PC-9 (cell line): ENCODE measurements at regions not wholly inside any gene's neighbourhood (a gene's known extent, or its start where the extent isn't known, plus 50 kb on each side); places are given as distances from the start of the nearest gene placed in this dataset.

Experiments
- BruUV-seq: library from RNA; stranded (reverse); fragments of 400-500 nt; replicated peaks from 2 replicates; lab custom pipeline; 2021; lab: Mats Ljungman, UMichigan
- CTCF ChIA-PET: fragments of 300-600 bp; sonication (Branson Sonifier 250); formaldehyde crosslinking; loops from one replicate; lab custom pipeline; 2022; ENCODE audit warnings: antibody characterized with exemption; lab: Charles Lee
- POLR2A ChIA-PET: fragments of 300-600 bp; sonication (Branson Sonifier 250); formaldehyde crosslinking; loops from one replicate; lab custom pipeline; 2022; ENCODE audit warnings: antibody characterized with exemption; ENCODE audit not compliant: unreplicated experiment; lab: Charles Lee
- DNase-seq, 2 experiments: peaks; one replicate each; pipeline versions ENCODE4 v3.0.0 to v3.0.0-alpha.2; 2015 to 2022; ENCODE audit warnings: mixed read lengths in 1 of 2
- H2AFZ ChIP-seq: fragments of 200-600 bp; sonication (generic); 2 replicates; pipeline ENCODE4 v1.8.1; 2017; ENCODE audit warnings: antibody characterized with exemption
- H3F3A ChIP-seq: fragments of 200-600 bp; sonication (generic); 2 replicates; pipeline ENCODE4 v1.8.1; 2017; ENCODE audit warnings: antibody characterized with exemption, mild to moderate bottlenecking, low read depth; ENCODE audit not compliant: insufficient read depth
- H3K27ac ChIP-seq: fragments of 200-600 bp; sonication (generic); 2 replicates; pipeline ENCODE4 v1.6.1; 2016; ENCODE audit warnings: mixed run types
- H3K27me3 ChIP-seq: fragments of 200-600 bp; sonication (generic); 2 replicates; pipeline ENCODE4 v1.6.1; 2016; ENCODE audit warnings: low read depth, mixed run types; ENCODE audit not compliant: insufficient read depth
- H3K36me3 ChIP-seq: fragments of 200-600 bp; sonication (generic); 2 replicates; pipeline ENCODE4 v1.6.1; 2016; ENCODE audit warnings: low read depth, mixed run types
- H3K4me1 ChIP-seq: fragments of 200-600 bp; sonication (generic); replicated peaks from 2 replicates; pipeline ENCODE4 v1.6.1; 2016; ENCODE audit warnings: mixed run types; ENCODE audit not compliant: insufficient read depth
- H3K4me2 ChIP-seq: fragments of 200-600 bp; sonication (generic); 2 replicates; pipeline ENCODE4 v1.6.1; 2017; ENCODE audit warnings: mixed run types
- H3K4me3 ChIP-seq: fragments of 200-600 bp; sonication (generic); 2 replicates; pipeline ENCODE4 v1.6.1; 2016; ENCODE audit warnings: mixed run types
- H3K79me2 ChIP-seq: fragments of 200-600 bp; sonication (generic); 2 replicates; pipeline ENCODE4 v1.6.1; 2017; ENCODE audit warnings: low read depth, mixed run types
- H3K9me2 ChIP-seq: fragments of 200-600 bp; sonication (generic); 2 replicates; pipeline ENCODE4 v1.8.1; 2017; ENCODE audit warnings: mild to moderate bottlenecking; ENCODE audit not compliant: insufficient read depth
- H3K9me3 ChIP-seq: fragments of 200-600 bp; sonication (generic); 2 replicates; pipeline ENCODE4 v1.8.1; 2016; ENCODE audit warnings: low read depth; ENCODE audit not compliant: insufficient read depth
- H4K20me1 ChIP-seq: fragments of 200-600 bp; sonication (generic); 2 replicates; pipeline ENCODE4 v1.8.1; 2017; ENCODE audit not compliant: insufficient read depth
- CTCF ChIP-seq: fragments of 200-600 bp; sonication (generic); conservative IDR thresholded peaks from 2 replicates; pipeline ENCODE4 v1.6.1; 2017; ENCODE audit warnings: mixed run types, antibody characterized with exemption, mild to moderate bottlenecking, moderate library complexity
- EZH2 ChIP-seq: fragments of 200-600 bp; sonication (generic); IDR thresholded peaks from 2 replicates; pipeline ENCODE4 v1.8.0; 2017; ENCODE audit warnings: antibody characterized with exemption, low read depth
- intact Hi-C: fragments of 100-400 bp; cut with micrococcal nuclease; formaldehyde crosslinking; loops from one replicate; pipeline ENCODE4 v1.10.0; 2022; ENCODE audit not compliant: unreplicated experiment

- no peaks in the 10 kb centered on the region for H3K79me2 ChIP-seq
- no peak overlapping the region for H3K27ac ChIP-seq
- H3K36me3 ChIP-seq = no peaks in the 10 kb centered on the region
- no peaks in the 10 kb centered on the region for H3K9me2 ChIP-seq
- H3K9me3 ChIP-seq = no peaks in the 10 kb centered on the region
- ChIA-PET CTCF (no interaction called here), POLR2A (no interaction called here)
- TF ChIP-seq EZH2 = no peak
- no peak for TF ChIP-seq CTCF
- H3K4me1 ChIP-seq = no peaks in the 10 kb centered on the region
- H3K4me3 ChIP-seq = no peak overlapping the region
- BruUV-seq = no TSS peak
- H3K4me2 ChIP-seq = no peak overlapping the region
- intact Hi-C loops = no loop called here
- H3F3A ChIP-seq = no peaks in the 10 kb centered on the region
- no peak for DNase-seq
- H2AFZ ChIP-seq = no peak overlapping the region
- H4K20me1 ChIP-seq = no peaks in the 10 kb centered on the region
- H3K27me3 ChIP-seq = no peaks in the 10 kb centered on the region
Measured at GRCh38 chr4:81526706-81527105, 55.0 kb upstream of the RASGEF1B start.

GRCh38 chr4:81523672-81524327, 52.1 kb upstream of the RASGEF1B start:
- intact Hi-C loops = no loop called here
- BruUV-seq = no TSS peak
- Histone ChIP-seq H3K27me3 (no peaks in the 10 kb centered on the region), H3K4me2 (no peak overlapping the region), H2AFZ (no peak overlapping the region), H3K4me1 (no peaks in the 10 kb centered on the region), H3F3A (no peaks in the 10 kb centered on the region), H3K4me3 (no peak overlapping the region), H3K9me2 (no peaks in the 10 kb centered on the region), H3K36me3 (no peaks in the 10 kb centered on the region), H4K20me1 (no peaks in the 10 kb centered on the region), H3K9me3 (no peaks in the 10 kb centered on the region), H3K27ac (no peak overlapping the region), H3K79me2 (no peaks in the 10 kb centered on the region)
- TF ChIP-seq EZH2 = no peak
- no peak for TF ChIP-seq CTCF
- ChIA-PET POLR2A (no interaction called here), CTCF (interaction anchor here (0.6 kb wide), 1 partner anchor 96 kb away, joined by 4 read pairs; no protein-coding TSS in a partner anchor)
- DNase-seq = no peak

- H3K4me2 ChIP-seq = no peak overlapping the region
- no peaks in the 10 kb centered on the region for H3K9me2 ChIP-seq
- POLR2A ChIA-PET = no interaction called here
- no peaks in the 10 kb centered on the region for H3K4me1 ChIP-seq
- H3K79me2 ChIP-seq = no peaks in the 10 kb centered on the region
- H3F3A ChIP-seq = no peaks in the 10 kb centered on the region
- no peaks in the 10 kb centered on the region for H3K36me3 ChIP-seq
- CTCF ChIA-PET = no interaction called here
- H2AFZ ChIP-seq = no peak overlapping the region
- H3K9me3 ChIP-seq = no peaks in the 10 kb centered on the region
- intact Hi-C loops = no loop called here
- BruUV-seq = no TSS peak
- no peaks in the 10 kb centered on the region for H4K20me1 ChIP-seq
- no peak overlapping the region for H3K27ac ChIP-seq
- no peaks in the 10 kb centered on the region for H3K27me3 ChIP-seq
- DNase-seq = no peak
- H3K4me3 ChIP-seq = no peak overlapping the region
- TF ChIP-seq CTCF (no peak), EZH2 (no peak)
Measured at GRCh38 chr4:81522711-81523110, 51.0 kb upstream of the RASGEF1B start.
